NCI-H82 (cell line): ENCODE measurements at regions not wholly inside any gene's neighbourhood (a gene's known extent, or its start where the extent isn't known, plus 50 kb on each side); places are given as distances from the start of the nearest gene placed in this dataset.
A peak's percentile ranks its signal among the peaks of the same experiment; 100 is the strongest.
"Not testable (repeated sequence)": the region's sequence is repeated elsewhere in the genome, so short reads cannot be mapped to it uniquely, and the experiment has no call there.

Source experiments
- DNase-seq: peaks from one replicate; lab custom pipeline; 2025; lab: John Stamatoyannopoulos, UW

DNA sequence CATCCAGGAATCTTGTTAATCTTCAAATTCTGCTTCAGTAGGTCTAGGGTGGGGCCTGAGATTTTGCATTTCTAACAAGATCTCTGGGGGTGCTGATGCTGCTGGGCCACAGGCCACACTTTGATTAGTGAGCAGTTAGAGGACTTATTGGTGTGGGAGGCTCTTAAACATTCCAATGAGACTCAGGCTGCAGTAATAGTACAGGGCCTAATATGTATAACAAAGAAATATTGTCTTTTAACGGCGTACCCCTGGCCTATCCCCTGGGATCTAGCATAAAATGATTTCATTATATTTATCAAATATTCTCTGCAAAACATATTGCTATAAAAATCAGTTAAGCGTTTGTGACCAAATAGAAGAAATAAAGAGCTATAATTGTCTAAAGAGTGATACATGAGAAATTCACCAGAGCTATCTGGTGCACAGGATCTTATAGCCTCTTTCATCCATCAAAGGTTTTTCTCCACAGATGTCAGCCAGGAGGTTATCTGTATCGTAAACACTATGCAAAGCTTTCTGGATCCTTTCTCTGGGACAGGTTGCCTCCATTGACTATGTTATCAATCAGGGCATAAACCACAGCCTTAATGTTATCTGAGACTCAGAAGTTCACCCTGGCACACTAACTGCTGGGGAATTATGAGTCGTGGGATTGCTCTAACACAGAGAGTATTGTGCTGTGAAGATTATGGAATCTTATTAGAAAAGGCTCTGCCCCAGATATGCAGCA, 488.5 kb upstream of the MAP3K7 start:
- DNase-seq = peak; percentile 33

DNA sequence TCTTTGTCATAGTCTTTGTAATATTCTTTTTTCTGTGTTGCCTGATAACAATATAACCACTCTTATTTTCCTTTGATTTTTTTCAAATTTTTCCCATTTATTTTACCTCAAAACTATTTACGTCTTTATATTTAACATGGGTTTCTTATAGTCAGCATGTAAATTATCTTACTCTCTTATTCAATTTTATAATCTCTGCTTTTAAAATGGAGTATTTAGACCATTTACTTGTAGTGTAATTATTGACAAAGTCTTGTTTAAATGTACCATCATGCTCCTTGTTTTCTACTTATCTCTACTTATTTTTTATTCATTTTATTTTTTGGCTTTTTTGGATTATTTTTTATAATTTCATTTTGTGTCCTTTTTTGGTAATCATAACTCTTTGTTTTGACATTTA, 476.5 kb upstream of the MAP3K7 start:
- DNase-seq = no peak

GRCh38 chr6:91057689-91058088, 470.8 kb upstream of the MAP3K7 start:
- no peak for DNase-seq

- DNase-seq = no peak
These were observed 469.1 kb upstream of the MAP3K7 start for GRCh38 chr6:91055959-91056358.

- not testable (repeated sequence) for DNase-seq
These were observed 465.9 kb upstream of the MAP3K7 start for GRCh38 chr6:91052473-91053450.

- no peak for DNase-seq
These were observed 458.3 kb upstream of the MAP3K7 start for GRCh38 chr6:91045161-91045560.

- DNase-seq = no peak
These were observed 456.9 kb upstream of the MAP3K7 start for GRCh38 chr6:91043751-91044150.

DNA sequence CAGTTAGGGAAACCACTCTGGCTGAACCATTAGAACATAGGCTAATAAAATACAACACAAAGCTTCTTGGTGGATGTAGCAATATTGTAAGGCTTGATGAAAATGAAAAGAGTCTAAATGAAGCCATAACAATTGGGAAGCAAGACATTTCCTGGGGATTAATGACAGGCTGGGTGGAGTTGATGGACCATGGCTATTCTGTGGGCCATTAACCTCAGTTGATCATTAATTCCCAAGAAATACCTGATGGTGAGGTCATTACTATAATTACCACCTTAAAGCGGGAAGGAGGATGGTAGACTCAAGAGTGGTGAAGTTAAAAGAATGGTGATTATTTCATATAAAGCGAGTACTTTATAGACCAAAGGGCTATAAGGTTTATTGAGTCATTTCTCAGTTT, 455.8 kb upstream of the MAP3K7 start:
- DNase-seq = no peak

DNA sequence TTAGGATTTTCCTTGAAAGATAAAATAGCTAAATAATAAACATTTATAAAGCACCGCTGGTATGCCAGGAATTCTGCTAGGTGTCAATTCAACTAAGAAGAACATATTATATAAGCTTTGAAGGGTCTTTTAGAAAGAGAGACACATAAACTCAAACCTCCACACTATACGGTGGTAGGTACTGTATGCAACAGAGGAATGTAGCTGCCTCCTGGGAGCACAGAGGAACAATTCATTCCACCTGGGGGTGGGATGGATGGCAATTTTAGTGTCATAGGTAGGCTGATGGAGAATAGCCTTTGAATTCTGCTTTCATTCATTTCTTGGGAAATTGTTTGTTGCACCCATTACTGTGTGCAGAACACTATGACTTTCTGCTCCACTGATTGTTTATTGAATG, 447.1 kb upstream of the MAP3K7 start:
- DNase-seq = no peak

DNA sequence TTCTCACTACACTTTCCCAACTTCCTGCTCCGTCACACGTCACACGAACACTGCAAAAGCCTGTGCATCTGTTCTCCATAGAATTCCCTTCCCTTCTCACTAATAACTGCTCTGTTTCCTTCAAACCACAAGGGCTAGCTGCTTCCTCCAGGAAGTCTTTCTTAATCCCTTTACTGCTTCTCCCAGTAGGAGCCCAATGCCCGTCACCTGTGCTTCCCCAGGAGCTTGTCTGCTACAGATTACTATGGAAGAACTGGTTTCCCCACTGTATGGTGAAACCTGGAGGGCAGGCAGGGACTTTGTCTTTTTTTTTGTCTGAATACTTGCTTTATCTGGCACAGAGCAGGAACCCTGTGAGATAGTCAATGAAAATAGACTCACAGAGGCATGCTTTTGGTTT, 444.7 kb upstream of the MAP3K7 start:
- peak; percentile 8 for DNase-seq

- peak; percentile 62 for DNase-seq
These were observed 442.3 kb upstream of the MAP3K7 start for GRCh38 chr6:91029211-91029610.

DNA sequence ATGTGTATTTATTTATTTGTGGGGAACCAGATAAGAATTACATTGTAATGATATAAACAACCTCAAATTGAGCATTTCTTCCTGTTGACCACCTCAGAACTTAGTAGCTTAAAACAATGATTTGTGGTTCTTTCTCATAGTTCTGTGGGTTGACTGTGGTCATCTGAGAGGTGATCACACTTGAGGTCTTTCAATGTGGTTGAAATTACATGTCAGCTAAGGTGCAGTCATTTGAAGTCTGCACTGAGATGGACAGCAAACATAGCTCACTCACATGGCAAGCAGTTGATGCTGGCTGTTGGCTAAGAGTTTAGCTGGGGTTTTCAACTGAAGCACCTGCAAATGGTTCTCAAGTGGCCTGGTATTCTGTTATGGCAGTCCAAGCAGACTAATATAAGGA, 436.7 kb upstream of the MAP3K7 start:
- DNase-seq = no peak

DNA sequence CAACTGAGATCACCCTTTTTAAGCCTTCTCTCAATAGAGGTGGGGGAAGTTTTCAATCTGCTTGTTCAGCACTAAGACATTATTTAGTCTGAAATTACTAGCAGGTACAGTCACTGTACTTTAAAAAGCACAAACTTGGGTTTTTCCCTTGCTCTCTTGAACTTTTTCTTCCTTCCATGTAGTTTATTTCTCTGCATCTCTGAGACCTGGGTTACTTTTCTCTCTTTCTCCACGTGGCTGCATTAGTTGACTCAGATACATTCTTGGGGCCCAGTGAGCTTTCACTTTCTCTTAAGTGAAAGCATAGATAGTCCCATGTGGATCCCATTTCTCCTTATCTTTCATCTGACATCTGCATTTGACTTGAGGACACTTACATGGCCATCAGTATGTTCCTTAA, 433.9 kb upstream of the MAP3K7 start:
- no peak for DNase-seq

DNA sequence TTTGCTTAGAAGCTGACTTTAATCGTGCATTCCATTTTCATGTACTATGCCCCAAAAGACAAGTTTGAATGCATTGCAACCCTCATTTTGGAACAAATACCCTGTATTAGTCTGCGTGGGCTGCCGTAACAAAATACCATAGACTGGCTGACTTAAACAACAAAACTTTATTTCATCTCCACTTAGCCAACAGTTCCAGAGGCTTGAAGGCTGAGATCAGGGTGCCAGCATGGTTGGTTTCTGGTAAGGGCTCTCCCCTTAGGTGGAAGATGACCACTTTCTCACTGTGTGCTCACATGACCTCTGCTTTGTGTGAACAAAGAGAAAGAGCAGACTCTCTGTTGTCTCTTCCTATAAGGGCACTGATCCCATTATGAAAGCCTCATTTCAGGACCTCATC, 431.7 kb upstream of the MAP3K7 start:
- no peak for DNase-seq

GRCh38 chr6:91013511-91013910, 426.6 kb upstream of the MAP3K7 start:
- DNase-seq = no peak

DNA sequence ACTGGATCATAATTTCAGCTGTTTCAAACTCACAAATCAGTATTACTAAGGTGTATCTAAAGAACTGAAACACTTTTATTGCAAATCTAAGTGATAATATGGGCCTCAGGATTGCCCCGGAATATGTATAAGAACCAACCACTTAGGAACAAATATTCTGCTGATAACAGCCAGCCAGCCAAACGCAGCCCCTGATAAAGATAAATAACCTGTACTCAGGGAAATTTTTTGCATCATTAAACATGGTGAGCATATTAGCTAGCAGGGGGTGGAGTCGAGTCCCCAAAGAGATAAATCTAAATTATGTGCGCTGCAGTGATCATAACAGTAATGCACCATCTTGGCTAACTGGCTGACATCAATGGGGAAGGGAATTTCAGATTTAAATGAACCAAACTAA, 410.2 kb upstream of the MAP3K7 start:
- no peak for DNase-seq

DNA sequence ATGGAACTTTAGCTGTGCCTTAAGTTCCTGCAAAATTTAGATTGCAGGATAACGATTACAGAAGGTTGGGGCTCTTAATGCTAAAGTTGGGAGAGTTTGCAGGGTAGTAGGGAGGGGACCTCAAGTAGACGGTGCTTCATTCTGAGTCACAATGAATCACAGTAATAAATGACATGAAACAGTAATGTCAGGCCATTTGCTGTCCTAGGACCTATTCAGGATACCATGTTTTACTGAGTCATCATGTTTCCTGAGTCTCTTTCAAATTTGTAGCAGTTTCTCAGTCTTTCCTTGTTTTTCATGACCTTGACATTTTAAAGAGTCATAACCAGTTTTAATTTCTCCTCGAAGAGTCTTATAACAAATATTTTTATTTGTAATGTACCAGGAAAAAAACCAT, 406.9 kb upstream of the MAP3K7 start:
- DNase-seq = no peak

DNA sequence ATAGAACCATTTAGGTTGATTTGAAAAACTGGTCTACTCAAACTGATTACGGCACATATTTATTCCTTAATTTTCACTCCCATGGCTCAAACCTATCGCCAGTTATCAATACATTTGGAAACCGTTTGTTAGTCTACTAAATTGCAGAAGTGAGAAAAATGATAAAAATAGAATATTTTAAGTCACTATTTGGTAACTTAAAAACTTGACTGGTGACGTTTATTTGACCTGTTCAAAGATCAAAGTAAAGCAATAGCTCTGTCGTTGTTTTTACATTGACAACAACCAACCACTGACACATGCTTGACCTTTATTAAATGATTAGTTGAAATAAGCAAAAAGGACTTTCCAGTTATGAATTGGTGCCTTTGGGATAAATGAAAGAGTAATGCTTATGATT, 402.9 kb upstream of the MAP3K7 start:
- no peak for DNase-seq

GRCh38 chr6:90984066-90984465, 397.2 kb upstream of the MAP3K7 start:
- DNase-seq = no peak

- no peak for DNase-seq
These were observed 396.6 kb upstream of the MAP3K7 start for GRCh38 chr6:90983462-90983861.

- DNase-seq = no peak
These were observed 395.7 kb upstream of the MAP3K7 start for GRCh38 chr6:90982581-90982980.

DNA sequence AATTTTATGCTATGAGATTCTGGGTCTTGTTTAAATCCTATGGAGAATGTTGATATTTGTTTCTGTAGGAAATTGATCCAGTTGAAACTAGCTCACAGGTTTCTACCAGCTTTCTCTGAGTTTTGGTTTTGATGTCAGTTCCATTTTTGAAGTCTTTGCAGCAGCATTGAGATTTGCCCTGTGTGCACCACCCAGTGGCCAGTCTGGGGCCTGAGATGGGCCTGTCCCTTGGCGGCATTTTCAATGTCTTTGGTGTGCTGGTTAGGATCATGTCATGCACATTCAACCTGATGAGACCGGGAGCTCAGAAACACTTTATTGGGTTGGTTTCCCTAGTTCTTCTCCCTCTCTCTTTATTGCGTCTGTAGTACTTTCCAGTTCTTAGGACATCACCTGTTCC, 395.2 kb upstream of the MAP3K7 start:
- no peak for DNase-seq

- no peak for DNase-seq
These were observed 391.2 kb upstream of the MAP3K7 start for GRCh38 chr6:90978046-90978445.
